ENCODE measurements at regions not wholly inside any gene's neighbourhood (a gene's known extent, or its start where the extent isn't known, plus 50 kb on each side); places are given as distances from the start of the nearest gene placed in this dataset.

GRCh38 chrX:45765281-45765680 lies 564.6 kb upstream of the DIPK2B start:
- no peaks in the 10 kb centered on the region for H3K9me3 ChIP-seq (ENCODE audit: control insufficient read depth, insufficient read depth, low read depth, low read length)
- TF ChIP-seq SALL2 (tag by site-specific recombination; IDR thresholded peaks at IDR 0.05; ENCODE audit: borderline replicate concordance) (no peak), ZBTB1 (tag by site-specific recombination; IDR thresholded peaks at IDR 0.05) (no peak), SCRT2 (tag by site-specific recombination; IDR thresholded peaks at IDR 0.05) (no peak), ZFP41 (tag by site-specific recombination; IDR thresholded peaks at IDR 0.05; ENCODE audit: borderline replicate concordance) (no peak), EGR2 (tag by site-specific recombination; IDR thresholded peaks at IDR 0.05; ENCODE audit: low read depth) (no peak), ZNF785 (tag by site-specific recombination; IDR thresholded peaks at IDR 0.05) (no peak), ZBTB10 (tag by site-specific recombination; IDR thresholded peaks at IDR 0.05) (no peak), ZNF76 (tag by site-specific recombination; IDR thresholded peaks at IDR 0.05; ENCODE audit: borderline replicate concordance, low read depth) (no peak), PRDM2 (tag by site-specific recombination; IDR thresholded peaks at IDR 0.05; ENCODE audit: borderline replicate concordance) (no peak), ZIC2 (tag by site-specific recombination; IDR thresholded peaks at IDR 0.05) (no peak), YY2 (tag by site-specific recombination; IDR thresholded peaks at IDR 0.05) (no peak), ZNF843 (tag by site-specific recombination; IDR thresholded peaks at IDR 0.05) (no peak), FEZF1 (tag by site-specific recombination; IDR thresholded peaks at IDR 0.05) (no peak), TRIM28 (IDR thresholded peaks at IDR 0.05; ENCODE audit: borderline replicate concordance, low read length) (no peak), SP7 (tag by site-specific recombination; IDR thresholded peaks at IDR 0.05) (no peak), ZNF157 (tag by site-specific recombination; IDR thresholded peaks at IDR 0.05) (no peak), ZNF768 (tag by site-specific recombination; IDR thresholded peaks at IDR 0.05) (no peak), ZNF132 (tag by site-specific recombination; IDR thresholded peaks at IDR 0.05; ENCODE audit: borderline replicate concordance) (no peak), SP3 (tag by site-specific recombination; IDR thresholded peaks at IDR 0.05) (no peak)
- peaks cover 0 to 54% of the 10 kb centered on the region in 2 experiments; a peak in 1 of 3 replicates for H3K36me3 ChIP-seq (ENCODE audit: control insufficient read depth in 2 of 2, insufficient read depth in 1 of 2, low read length in 2 of 2)
- H3K4me1 ChIP-seq (ENCODE audit: control insufficient read depth, insufficient read depth, low read length): no peaks in the 10 kb centered on the region; the same call in 1 of the 2 replicates
- no peak overlapping the region for H3K4me3 ChIP-seq (ENCODE audit: low read depth, low read length)
- POLR2A ChIA-PET: interaction anchor here (0.7 kb wide), 1 partner anchor 18 kb away, joined by 4 read pairs; no protein-coding TSS in a partner anchor
- CTCF ChIA-PET: no interaction called here
- H3K27ac ChIP-seq (ENCODE audit: extremely low read depth, low read depth, low read length): no peak overlapping the region

Measured in HEK293 (cell line).